Esophagus muscularis mucosa (tissue), 4 donors: ENCODE measurements at regions not wholly inside any gene's neighbourhood (a gene's known extent, or its start where the extent isn't known, plus 50 kb on each side); places are given as distances from the start of the nearest gene placed in this dataset.
A peak's percentile ranks its signal among the peaks of the same experiment; 100 is the strongest.
"Not testable (repeated sequence)": the region's sequence is repeated elsewhere in the genome, so short reads cannot be mapped to it uniquely, and the experiment has no call there.

ENCODE experiments used
- DNase-seq: peaks from one replicate; pipeline ENCODE4 v3.0.0-alpha.2; 2017; ENCODE audit errors: extremely low spot score
- H3K27ac ChIP-seq, 4 donors: fragments of 200-600 bp; sonication (generic); replicated peaks in 1 of 4; 1 replicate in 3 of 4; 2 replicates in 1 of 4; pipeline ENCODE4 v1.5.1; 2016 to 2019; ENCODE audit warnings: mild to moderate bottlenecking in 1 of 4
- H3K27me3 ChIP-seq, 4 donors: fragments of 200-600 bp; sonication (generic); one replicate each; pipeline versions ENCODE4 v1.5.1 to v1.6.0; 2016 to 2019
- H3K36me3 ChIP-seq, 4 donors: fragments of 200-600 bp; sonication (generic); one replicate each; pipeline ENCODE4 v1.5.1; 2016 to 2019
- H3K4me1 ChIP-seq, 4 donors: fragments of 200-600 bp; sonication (generic); one replicate each; pipeline ENCODE4 v1.5.1; 2016 to 2019
- H3K4me3 ChIP-seq, 4 donors: fragments of 200-600 bp; sonication (generic); 1 replicate in 2 of 4; 2 replicates in 2 of 4; pipeline ENCODE4 v1.5.1; 2016 to 2019; ENCODE audit warnings: mild to moderate bottlenecking in 4 of 4, moderate library complexity in 1 of 4
- H3K9me3 ChIP-seq, 4 donors: fragments of 200-600 bp; sonication (generic); 1 replicate in 3 of 4; 2 replicates in 1 of 4; pipeline ENCODE4 v1.5.1; 2016 to 2019
- CTCF ChIP-seq, 3 experiments: fragments of 200-600 bp in 2 of 3; fragments of 450-650 bp in 1 of 3; sonication (generic) in 2 of 3; IDR thresholded peaks; one replicate each; pipeline ENCODE4 v1.5.1; 2017 to 2019; ENCODE audit warnings: antibody characterized with exemption in 3 of 3, mild to moderate bottlenecking in 2 of 3, moderate library complexity in 1 of 3
- EP300 ChIP-seq: sonication (generic); formaldehyde crosslinking; IDR thresholded peaks from one replicate; pipeline ENCODE4 v1.6.1; 2017; ENCODE audit warnings: antibody characterized with exemption
- POLR2A ChIP-seq: fragments of 450-650 bp; IDR thresholded peaks from one replicate; pipeline ENCODE4 v1.6.1; 2017; ENCODE audit warnings: antibody characterized with exemption, moderate library complexity, mild to moderate bottlenecking, low read depth
- POLR2AphosphoS5 ChIP-seq, 2 donors: sonication (generic); formaldehyde crosslinking; IDR thresholded peaks; one replicate each; pipeline ENCODE4 v1.6.1; 2017; ENCODE audit warnings: antibody characterized with exemption in 2 of 2
- WGBS: methylation state at CpG from one replicate; pipeline ENCODE4 v1.1.5; 2018; 5-methylcytosine and 5-hydroxymethylcytosine counted together
- intact Hi-C: fragments of 100-400 bp; cut with DNase I; formaldehyde crosslinking; loops from one replicate; pipeline ENCODE4 v1.15.1; 2023

DNA sequence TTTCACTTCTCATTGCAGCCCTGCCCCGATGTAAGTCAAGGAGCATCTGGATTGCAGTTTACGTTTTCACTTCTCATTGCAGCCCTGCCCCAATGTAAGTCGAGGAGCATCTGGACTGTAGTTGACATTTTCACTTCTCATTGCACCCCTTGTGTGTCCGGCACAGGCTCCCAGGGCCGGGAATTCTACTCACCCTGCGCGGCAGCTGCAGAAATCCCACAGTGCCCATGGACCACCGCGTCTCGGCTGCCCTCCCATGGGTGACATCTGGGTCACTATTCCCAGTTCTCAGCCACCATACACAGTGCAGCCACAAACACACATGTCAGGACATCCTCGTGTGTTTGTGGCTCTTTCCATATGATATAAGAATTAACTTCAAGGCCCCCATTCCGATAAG is 378.5 kb downstream of the ADGRD1 start:
- H3K9me3 ChIP-seq = no peaks in the 10 kb centered on the region
- H3K27me3 ChIP-seq = peaks cover 0 to 13% (median 0%) of the 10 kb centered on the region in 4 donors
- no peak overlapping the region for H3K27ac ChIP-seq
- intact Hi-C loops = no loop called here
- H3K4me1 ChIP-seq = no peaks in the 10 kb centered on the region
- no peak for TF ChIP-seq POLR2A
- TF ChIP-seq POLR2AphosphoS5 (IDR thresholded peaks at IDR 0.05) = no peak
- no peak for TF ChIP-seq CTCF (IDR thresholded peaks at IDR 0.05)
- TF ChIP-seq EP300 = no peak
- WGBS = 83% methylated on average over 12 of the region's 12 CpGs
- H3K4me3 ChIP-seq = no peak overlapping the region
- peak; percentile 80 for DNase-seq
- no peaks in the 10 kb centered on the region for H3K36me3 ChIP-seq

- intact Hi-C loops = no loop called here
- no peak for TF ChIP-seq EP300
- H3K4me1 ChIP-seq = no peaks in the 10 kb centered on the region
These were observed 377.8 kb upstream of the SFSWAP start for GRCh38 chr12:131333136-131333535.

DNA sequence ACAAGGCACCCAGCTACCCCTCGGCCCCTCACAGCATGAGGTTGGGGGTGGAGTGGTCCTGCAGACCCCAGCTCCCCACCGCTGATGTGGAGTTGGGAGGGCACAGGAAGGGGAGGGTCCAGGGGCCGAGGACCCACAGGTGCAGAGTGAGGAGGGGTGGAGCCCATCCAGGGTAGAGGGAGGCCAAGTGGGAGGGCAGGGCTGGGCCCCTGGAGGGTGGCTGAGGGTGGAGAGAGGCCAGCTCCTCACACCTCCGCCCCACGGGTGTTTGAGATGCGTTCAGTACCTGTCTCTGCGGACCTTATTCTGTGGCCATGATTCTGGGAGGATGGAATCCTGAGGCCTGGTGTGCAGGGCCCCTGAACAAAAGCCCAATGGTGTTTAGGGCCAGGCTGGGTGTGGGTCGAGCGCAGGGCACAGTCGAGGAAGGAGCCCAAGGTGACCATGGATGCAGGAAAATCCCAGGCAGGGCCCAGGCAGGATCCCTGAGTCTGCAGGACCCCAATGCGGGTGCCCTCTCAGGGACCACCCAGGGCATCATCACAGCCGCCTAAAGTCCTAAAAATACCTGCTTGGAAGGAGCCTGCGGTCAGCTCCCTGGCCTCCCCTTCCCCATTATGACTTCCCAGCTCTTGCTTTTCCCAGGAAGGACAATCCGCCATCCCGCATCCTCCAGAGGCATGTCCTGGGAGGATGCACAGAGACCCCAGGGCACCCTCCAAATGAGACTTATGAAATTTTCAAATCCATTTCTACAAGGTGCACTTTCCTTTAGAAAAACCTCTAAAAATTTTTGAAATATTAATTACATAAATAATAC is 377.1 kb upstream of the SFSWAP start:
- Histone ChIP-seq H3K27ac (no peak overlapping the region), H3K36me3 (no peaks in the 10 kb centered on the region), H3K4me3 (no peak overlapping the region), H3K9me3 (no peaks in the 10 kb centered on the region), H3K27me3 (peaks cover 0 to 7% (median 0%) of the 10 kb centered on the region in 4 donors), H3K4me1 (no peaks in the 10 kb centered on the region)
- no peak for TF ChIP-seq POLR2AphosphoS5 (IDR thresholded peaks at IDR 0.05)
- no peak for TF ChIP-seq EP300
- no peak for TF ChIP-seq POLR2A
- no peak for TF ChIP-seq CTCF (IDR thresholded peaks at IDR 0.05)
- DNase-seq = no peak
- WGBS = 94% methylated on average over 11 of the region's 15 CpGs
- intact Hi-C loops = no loop called here

More at GRCh38 chr12:131333136-131333535, 377.8 kb upstream of the SFSWAP start:
- no peak for DNase-seq
- 68% methylated on average over 9 of the region's 12 CpGs for WGBS
- H3K36me3 ChIP-seq = no peaks in the 10 kb centered on the region
- H3K27ac ChIP-seq = no peak overlapping the region
- H3K4me3 ChIP-seq = no peak overlapping the region
- H3K9me3 ChIP-seq = no peaks in the 10 kb centered on the region
- peaks cover 0 to 7% (median 0%) of the 10 kb centered on the region in 4 donors for H3K27me3 ChIP-seq

- H3K9me3 ChIP-seq = no peaks in the 10 kb centered on the region
- intact Hi-C loops = no loop called here
- WGBS = 65% methylated on average over 4 of the region's 4 CpGs
- no peak overlapping the region for H3K27ac ChIP-seq
- peak; percentile 8 for DNase-seq
- no peaks in the 10 kb centered on the region for H3K4me1 ChIP-seq
- H3K4me3 ChIP-seq = no peak overlapping the region
- TF ChIP-seq CTCF (IDR thresholded peaks at IDR 0.05) (no peak), POLR2AphosphoS5 (IDR thresholded peaks at IDR 0.05) (no peak), POLR2A (no peak), EP300 (no peak)
- H3K36me3 ChIP-seq = no peaks in the 10 kb centered on the region
- peaks cover 0 to 7% (median 0%) of the 10 kb centered on the region in 4 donors for H3K27me3 ChIP-seq
These were observed 376.1 kb upstream of the SFSWAP start for GRCh38 chr12:131334835-131335234.

GRCh38 chr12:131335456-131335855 is 375.4 kb upstream of the SFSWAP start:
- intact Hi-C loops = no loop called here
- TF ChIP-seq POLR2A (no peak), POLR2AphosphoS5 (IDR thresholded peaks at IDR 0.05) (no peak), CTCF (IDR thresholded peaks at IDR 0.05) (no peak), EP300 (no peak)
- DNase-seq = peak; percentile 80
- no peak overlapping the region for H3K4me3 ChIP-seq
- no peaks in the 10 kb centered on the region for H3K36me3 ChIP-seq
- H3K4me1 ChIP-seq = no peaks in the 10 kb centered on the region
- no peaks in the 10 kb centered on the region for H3K9me3 ChIP-seq
- peaks cover 0 to 7% (median 0%) of the 10 kb centered on the region in 4 donors for H3K27me3 ChIP-seq
- 53% methylated on average over 4 of the region's 4 CpGs for WGBS
- H3K27ac ChIP-seq = no peak overlapping the region

DNA sequence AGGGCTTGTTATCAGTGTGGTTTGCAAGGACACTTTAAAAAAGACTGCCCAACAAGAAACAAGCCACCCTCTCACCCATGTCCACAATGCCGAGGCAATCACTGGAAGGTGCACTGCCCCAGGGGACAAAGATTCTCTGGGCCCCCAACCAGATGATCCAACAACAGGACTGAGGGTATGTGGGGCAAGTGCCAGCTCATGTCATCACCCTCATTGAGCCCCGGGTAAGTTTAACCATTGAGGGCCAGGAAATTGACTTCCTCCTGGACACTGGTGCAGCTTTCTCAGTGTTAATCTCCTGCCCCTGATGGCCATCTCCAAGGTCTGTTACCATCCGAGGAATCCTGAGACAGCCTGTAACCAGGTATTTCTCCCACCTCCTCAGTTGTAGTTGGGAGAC is 373.0 kb upstream of the SFSWAP start:
- H3K27ac ChIP-seq, intact Hi-C loops, H3K27me3 ChIP-seq, H3K4me1 ChIP-seq, H3K4me3 ChIP-seq, H3K36me3 ChIP-seq, H3K9me3 ChIP-seq: not testable (repeated sequence)
- 72% methylated on average over 2 of the region's 3 CpGs for WGBS
- DNase-seq = peak; percentile 53
